ENCODE measurements at regions not wholly inside any gene's neighbourhood (a gene's known extent, or its start where the extent isn't known, plus 50 kb on each side); places are given as distances from the start of the nearest gene placed in this dataset.
"Not testable (repeated sequence)": the region's sequence is repeated elsewhere in the genome, so short reads cannot be mapped to it uniquely, and the experiment has no call there.

GRCh38 chr15:32536507-32537172 lies 56.6 kb upstream of the GOLGA8N start:
- peak; percentile 26 for DNase-seq (ENCODE audit: low spot score)

- not testable (repeated sequence) for DNase-seq (ENCODE audit: low spot score)
Measured at GRCh38 chr15:32536057-32536493, 57.2 kb upstream of the GOLGA8N start.

GRCh38 chr15:32535150-32535898 lies 57.9 kb upstream of the GOLGA8N start:
- not testable (repeated sequence) for DNase-seq (ENCODE audit: low spot score)

- DNase-seq (ENCODE audit: low spot score), result not testable (repeated sequence)
Measured at GRCh38 chr15:32522900-32523299, 67.5 kb upstream of the GOLGA8O start.

GRCh38 chr15:32522421-32522820 lies 67.0 kb upstream of the GOLGA8O start:
- DNase-seq (ENCODE audit: low spot score), result not testable (repeated sequence)

- not testable (repeated sequence) for DNase-seq (ENCODE audit: low spot score)
Measured at GRCh38 chr15:32518976-32519375, 63.5 kb upstream of the GOLGA8O start.

- DNase-seq (ENCODE audit: low spot score), result not testable (repeated sequence)
Measured at GRCh38 chr15:32518013-32518412, 62.6 kb upstream of the GOLGA8O start.

- DNase-seq (ENCODE audit: low spot score), result not testable (repeated sequence)
Measured at GRCh38 chr15:32516954-32517353, 61.5 kb upstream of the GOLGA8O start.

GRCh38 chr15:32513378-32513777 lies 57.9 kb upstream of the GOLGA8O start:
- not testable (repeated sequence) for DNase-seq (ENCODE audit: low spot score)

GRCh38 chr15:32510027-32510426 lies 54.6 kb upstream of the GOLGA8O start:
- DNase-seq (ENCODE audit: low spot score), result not testable (repeated sequence)

- not testable (repeated sequence) for DNase-seq (ENCODE audit: low spot score)
Measured at GRCh38 chr15:32508081-32508480, 52.6 kb upstream of the GOLGA8O start.

- DNase-seq (ENCODE audit: low spot score), result not testable (repeated sequence)
Measured at GRCh38 chr15:32506787-32507186, 51.4 kb upstream of the GOLGA8O start.

GRCh38 chr15:32505633-32506032 lies 50.2 kb upstream of the GOLGA8O start:
- not testable (repeated sequence) for DNase-seq (ENCODE audit: low spot score)

Measured in mucosa of gallbladder (tissue), 1 donor.